ENCODE measurements at regions not wholly inside any gene's neighbourhood (a gene's known extent, or its start where the extent isn't known, plus 50 kb on each side); places are given as distances from the start of the nearest gene placed in this dataset.
"Not testable (repeated sequence)": the region's sequence is repeated elsewhere in the genome, so short reads cannot be mapped to it uniquely, and the experiment has no call there.

DNA sequence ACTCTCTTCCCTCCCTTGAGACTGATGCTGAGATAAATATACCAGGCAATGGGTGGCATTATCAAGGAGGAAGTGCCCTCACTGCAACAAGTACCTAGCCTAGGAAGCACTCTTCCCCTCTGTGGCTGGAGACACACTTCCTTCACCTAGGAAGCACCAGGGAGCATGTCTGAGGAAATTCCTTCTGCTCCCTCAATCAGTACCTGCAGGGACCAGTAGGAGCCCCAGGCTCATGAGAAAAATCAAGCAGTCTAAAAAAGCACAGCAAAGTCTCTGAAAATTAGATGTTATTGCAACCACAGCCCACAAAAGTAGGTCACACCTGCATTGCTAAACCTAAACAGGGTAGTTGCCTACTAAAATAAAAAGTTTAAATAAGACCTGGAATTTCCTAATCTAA is 78.2 kb upstream of the TRPM1 start:
- DNase-seq: no peak

- no peak for DNase-seq
Measured at GRCh38 chr15:31193291-31193690, 91.8 kb upstream of the TRPM1 start.

DNA sequence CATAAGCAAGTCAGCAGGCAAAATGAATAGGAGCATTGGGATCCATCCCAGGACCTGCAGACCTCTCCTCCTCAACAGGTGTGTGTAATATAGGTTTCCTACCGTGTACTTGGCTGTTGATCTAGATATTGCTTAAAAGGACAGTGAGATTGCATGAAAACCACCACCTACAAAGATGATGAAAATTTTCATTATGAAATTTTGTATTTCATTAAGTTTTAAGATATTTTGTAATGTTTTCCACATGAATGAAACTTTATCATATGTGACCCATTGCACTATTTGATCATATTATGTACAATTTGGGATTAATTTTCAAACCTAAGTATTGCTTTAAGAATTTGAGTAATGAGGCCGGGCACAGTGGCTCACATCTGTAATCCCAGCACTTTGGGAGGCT is 94.3 kb upstream of the TRPM1 start:
- no peak for DNase-seq

GRCh38 chr15:31197497-31198414 is 96.2 kb upstream of the TRPM1 start:
- DNase-seq: no peak

DNA sequence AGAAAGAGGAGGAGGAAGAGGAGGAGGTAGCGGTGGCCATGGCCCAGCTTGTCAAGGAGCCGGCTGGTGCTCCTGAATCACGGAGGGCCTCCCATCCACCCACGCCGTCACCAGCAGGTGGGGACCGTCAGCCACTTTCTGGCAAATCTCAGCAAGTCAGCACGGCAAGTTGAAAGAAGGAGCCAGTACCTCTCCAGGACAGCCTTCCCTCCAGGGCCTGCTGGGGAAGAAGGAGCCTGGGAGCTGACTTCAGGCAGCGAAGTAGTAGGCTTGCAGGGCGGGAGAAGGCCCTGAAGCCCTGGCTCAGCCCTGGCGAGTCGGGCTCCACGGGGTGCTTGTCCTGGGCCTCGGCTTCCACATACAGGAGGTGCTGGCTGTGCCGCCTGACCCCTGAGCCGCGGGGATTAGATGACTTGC is 99.2 kb upstream of the TRPM1 start:
- DNase-seq: no peak

DNA sequence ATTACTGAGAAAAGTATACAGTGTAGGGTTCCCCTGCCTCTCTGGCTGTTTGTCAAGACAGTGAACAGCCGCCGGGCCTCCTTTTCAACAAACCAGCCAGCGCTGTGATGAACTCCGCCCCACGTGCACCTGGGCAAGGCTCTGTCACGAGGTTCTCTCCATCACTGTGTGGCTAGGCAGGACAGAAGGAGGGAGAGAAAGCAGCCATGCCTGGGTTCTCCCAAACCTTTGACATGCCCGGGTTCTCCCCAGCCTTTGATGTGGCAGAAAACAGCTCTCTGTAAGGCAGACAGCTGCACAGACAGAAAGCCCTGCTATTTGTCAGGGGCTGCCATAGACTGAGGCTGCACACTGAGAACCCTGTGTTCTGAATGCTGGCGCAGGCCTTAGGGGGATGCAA is 101.4 kb upstream of the TRPM1 start:
- no peak for DNase-seq

GRCh38 chr15:31203999-31204398 is 102.5 kb upstream of the TRPM1 start:
- DNase-seq: no peak

DNA sequence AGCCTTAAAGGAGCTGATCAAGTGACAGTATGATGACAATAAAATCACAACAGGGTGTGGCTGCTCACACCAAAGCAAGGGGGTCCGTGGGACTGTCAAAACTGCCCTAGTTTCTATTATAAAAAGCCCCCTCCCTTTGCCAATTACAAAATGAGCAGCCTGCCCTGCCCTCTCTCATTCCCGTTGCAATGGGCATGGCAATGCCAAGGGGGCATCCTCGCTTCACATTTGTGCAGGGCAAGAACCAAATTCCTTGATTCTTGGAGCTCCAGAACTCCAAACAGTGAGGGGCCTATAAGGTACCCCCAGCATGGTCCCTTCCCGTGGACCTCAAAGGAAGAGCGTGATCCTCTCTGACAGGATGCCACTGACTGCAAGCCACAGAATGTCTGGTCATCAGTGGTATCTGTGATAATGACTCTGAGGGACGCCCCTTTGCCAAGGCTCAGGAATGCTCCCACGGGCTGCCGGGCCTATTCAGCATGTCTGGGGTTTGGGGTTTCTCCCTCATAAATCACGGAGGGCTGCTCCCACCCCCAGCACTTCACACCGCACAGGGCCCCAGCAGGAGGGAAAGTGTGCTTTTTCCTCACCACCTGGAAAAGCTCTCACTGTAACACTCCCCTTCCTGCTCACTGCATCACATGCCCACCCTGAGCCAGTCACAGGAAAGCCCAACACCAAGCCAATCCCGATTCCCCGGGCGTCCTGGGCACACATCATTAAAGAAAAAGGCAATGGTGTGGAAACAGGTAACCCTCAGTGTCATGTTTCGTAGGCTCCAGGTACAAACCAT is 105.1 kb upstream of the TRPM1 start:
- DNase-seq: no peak

GRCh38 chr15:31207246-31207645 is 105.7 kb upstream of the TRPM1 start:
- DNase-seq: no peak

GRCh38 chr15:31207861-31208260 is 106.3 kb upstream of the TRPM1 start:
- not testable (repeated sequence) for DNase-seq

GRCh38 chr15:31208817-31209216 is 107.3 kb upstream of the TRPM1 start:
- no peak for DNase-seq

DNA sequence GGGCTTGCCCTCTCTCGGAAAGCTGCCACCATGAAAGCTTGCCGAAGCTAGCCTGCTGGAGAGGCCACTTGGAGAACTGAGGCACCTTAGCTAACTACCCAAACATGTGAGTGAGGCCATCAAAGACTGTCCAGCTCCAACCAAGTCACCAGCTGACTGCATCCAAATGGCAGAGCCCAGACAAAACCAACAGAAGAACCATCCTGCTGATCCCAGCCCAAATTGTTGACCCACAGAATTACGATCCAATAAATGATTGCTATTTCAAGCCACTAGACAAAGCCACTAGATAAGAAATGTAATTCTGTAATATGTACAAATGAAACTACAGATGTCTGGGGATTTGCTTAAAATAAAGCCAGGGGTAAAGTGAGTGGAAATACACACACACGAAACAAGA is 109.8 kb upstream of the TRPM1 start:
- DNase-seq: no peak

DNA sequence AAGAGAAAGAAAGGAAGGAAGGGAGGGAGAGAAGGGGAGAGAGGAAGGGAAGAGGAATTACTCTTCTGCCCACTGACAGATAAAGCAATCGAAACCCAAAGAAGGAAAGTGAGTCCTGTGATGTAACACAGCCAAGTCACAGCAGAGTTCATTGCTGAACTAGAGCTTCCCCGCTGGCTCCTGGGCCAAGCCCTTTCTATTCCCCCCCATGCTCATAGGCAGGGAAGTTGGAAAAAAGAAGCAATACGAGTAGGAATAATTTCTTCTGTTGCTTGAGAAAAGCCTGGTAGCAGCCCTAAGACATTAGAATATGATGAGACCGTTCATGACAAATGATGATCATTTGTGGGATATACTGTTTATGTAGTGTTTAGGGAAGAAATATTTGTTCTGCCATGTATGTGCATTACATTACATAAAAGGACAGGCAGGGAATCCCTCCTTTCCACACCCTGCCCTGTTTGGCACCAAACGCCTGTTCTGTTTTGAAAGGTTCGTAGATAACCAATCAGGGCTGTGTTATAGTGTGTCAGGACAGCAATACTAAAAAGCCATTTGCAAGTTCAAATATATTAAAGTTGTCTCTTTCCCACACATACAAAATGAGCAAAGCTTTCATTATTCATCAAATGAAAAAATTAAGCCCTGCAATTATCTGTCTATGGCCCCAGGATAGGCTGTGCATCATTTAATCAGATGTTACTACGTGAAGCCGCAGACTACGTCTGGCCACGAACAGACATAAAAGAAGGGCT is 111.0 kb upstream of the TRPM1 start:
- DNase-seq: no peak

DNA sequence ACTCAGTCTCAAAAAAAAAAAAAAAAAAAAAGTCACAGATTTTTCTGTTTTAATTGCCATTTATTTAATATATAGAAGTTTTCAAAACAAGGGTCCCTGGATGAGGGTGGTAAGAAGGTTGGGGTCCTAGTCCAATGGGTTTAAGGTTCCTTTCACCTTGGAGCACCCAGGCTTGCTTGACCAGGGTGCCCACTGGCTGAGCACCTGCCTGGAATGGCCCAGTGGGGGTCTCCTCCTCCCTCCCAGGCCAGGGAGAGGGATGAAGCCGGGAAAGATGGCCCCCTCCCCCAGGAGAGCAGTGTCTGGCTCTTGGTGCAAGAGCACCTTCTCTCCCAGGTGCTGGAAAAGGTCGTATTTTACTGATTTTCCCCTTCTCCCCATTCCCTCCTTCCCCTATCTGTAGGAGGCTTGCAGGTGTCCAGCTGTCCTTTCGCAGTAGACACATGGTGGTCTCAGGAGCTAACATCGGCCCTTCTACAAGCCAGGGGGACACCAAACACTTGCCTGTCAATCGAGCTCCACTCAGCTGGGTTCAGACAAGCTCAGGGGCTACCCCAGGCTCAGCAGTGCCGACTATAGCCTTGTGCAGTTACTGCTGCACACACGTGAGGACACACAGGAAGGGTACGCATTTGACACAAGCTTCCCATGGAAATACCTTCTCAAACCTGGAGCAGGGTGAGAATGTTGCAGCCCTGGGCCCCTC is 112.3 kb upstream of the KLF13 start:
- DNase-seq: no peak

DNA sequence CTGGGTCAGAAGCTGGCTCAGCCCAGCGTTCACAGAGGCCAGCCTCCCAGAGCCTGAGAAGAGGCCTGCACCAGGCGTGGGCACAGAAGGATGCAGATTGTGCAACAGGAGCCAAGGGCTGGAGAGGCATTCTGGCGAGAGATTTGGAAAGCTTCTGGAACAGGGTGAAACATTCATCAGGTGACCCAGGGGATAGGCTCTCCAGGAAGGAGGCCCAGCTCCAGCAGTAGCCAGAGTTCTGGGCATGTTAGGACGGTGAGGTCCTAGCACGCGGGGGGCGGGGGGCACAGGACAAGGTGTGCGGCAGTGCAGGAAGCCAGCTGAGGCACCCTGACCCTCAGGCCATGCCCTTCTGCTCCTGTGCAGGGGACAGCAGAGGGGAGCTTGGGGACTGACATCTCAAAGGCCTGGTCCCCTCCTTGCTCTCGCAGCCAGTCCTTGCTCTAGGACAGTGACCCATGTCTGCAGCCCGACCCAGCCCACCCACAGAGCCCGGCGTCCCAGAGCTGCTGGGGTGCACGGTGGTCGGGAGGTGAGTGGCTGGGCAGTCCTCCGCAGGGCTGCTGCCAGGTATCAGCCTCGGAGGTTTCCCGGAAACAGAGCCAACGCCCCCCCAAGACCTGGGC is 111.7 kb upstream of the KLF13 start:
- no peak for DNase-seq

GRCh38 chr15:31215490-31216214 is 111.0 kb upstream of the KLF13 start:
- DNase-seq: no peak

DNA sequence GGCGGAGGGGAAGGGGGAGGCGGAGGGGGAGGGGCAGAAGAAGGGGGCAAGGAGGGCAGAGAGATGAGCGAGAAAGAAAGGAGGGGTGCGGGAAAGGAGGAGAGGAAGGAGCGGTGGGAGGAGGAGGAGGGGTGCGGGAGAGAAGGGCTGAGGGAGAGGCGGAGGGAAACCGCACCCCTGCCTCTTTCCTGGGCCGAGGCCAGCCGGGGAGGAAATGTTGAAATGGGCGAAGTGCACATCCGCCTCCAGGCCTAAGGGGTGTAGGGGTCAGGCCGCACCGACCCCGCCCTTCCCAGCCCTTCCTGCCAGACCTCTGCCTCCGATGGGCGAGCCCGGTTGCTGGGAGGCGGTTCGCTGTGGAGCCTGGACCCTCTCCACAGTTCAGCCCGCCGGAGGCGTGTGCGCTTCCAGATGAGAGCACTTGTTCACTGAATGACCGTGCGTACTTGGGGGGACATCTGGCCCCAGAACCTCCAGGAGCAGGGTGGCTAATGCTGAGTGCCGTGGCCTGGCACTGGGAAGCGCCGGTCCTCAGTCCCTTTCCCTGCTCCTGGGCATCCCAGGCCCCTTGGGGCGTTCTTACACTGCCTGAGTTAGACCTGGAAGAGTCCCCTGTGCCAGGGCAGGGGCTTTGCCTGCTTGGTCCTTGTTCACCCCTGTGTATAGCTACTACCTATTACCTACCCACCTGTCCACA is 110.3 kb upstream of the KLF13 start:
- DNase-seq: no peak

GRCh38 chr15:31217067-31217466 is 109.6 kb upstream of the KLF13 start:
- no peak for DNase-seq

DNA sequence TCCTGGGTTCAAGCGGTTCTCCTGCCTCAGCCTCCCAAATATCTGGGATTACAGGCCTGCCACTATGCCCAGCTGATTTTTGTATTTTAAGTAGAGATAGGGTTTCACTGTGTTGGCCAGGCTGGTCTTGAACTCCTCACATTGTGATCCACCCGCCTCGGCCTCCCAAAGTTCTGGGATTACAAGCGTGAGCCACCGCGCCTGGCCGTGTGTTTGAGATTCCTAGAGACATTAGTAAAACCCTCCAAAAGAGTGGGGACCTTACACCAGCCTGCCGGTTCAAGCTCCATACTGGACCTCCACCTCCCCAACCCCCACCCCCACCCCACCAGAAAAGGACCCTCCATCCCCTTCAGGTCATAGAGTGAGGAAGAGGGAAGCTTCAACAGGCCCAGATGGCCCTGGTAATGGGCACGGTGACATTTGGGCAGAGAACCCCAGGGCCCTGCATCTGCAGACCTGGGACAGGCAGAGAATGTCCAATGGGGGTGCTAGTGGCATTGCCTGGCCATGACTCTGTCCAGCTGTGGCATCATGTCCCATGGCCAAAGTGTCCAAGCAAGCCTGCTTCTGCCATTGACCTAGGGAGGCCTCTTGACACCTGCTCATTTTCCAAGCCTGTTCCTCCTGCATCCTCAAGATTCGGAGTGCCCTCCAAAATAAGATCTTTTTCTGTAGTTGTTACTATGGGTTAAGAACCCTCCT is 108.9 kb upstream of the KLF13 start:
- DNase-seq: no peak

DNA sequence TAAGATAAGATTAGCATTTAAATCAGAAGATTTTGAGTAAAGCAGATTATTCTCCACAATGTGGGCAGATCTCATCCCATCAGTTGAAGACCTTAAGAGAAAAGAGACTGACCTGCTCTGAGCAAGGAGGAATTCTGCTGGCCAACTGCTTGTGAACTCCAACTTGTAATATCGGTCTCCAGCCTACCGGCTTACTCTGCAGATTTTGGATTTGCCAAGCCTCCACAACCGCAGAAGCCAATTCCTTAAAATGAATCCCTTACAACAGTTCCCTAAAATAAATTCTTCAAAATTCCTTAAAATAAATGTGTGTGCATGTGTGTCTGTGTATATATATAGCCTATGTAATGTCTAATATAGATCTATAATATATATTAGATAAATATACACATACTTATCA is 107.4 kb upstream of the KLF13 start:
- DNase-seq: no peak
